IMR-90 (cell line): ENCODE measurements at regions not wholly inside any gene's neighbourhood (a gene's known extent, or its start where the extent isn't known, plus 50 kb on each side); places are given as distances from the start of the nearest gene placed in this dataset.

Experiments used
- ATAC-seq: fragments of 200-7000 bp; cut with Tn5 transposase; 2 replicates; pipeline ENCODE4 v1.9.1; 2020; ENCODE audit warnings: low read depth, mild to moderate bottlenecking, moderate library complexity
- BruUV-seq: library from RNA; stranded (reverse); fragments of 400-500 nt; replicated peaks from 2 replicates; lab custom pipeline; 2021; lab: Mats Ljungman, UMichigan
- CTCF ChIA-PET: fragments of 300-600 bp; formaldehyde crosslinking; extraction: SDS; loops from one replicate; lab custom pipeline; 2021; ENCODE audit warnings: antibody characterized with exemption; lab: Yijun Ruan, JAX
- POLR2A ChIA-PET: fragments of 300-600 bp; sonication (Branson Sonifier 250); formaldehyde crosslinking; loops from one replicate; lab custom pipeline; 2022; ENCODE audit warnings: antibody characterized with exemption; ENCODE audit not compliant: unreplicated experiment; lab: Charles Lee
- DNase-seq: peaks from one replicate; pipeline ENCODE4 v3.0.0; 2013
- H2AFZ ChIP-seq: replicated peaks from 2 replicates; pipeline ENCODE3; 2013; ENCODE audit warnings: low read length, mild to moderate bottlenecking; ENCODE audit not compliant: poor library complexity
- H2AK5ac ChIP-seq: 2 replicates; pipeline ENCODE4 v1.6.1; 2013; ENCODE audit warnings: low read depth, low read length, inconsistent platforms
- H2AK9ac ChIP-seq: replicated peaks from 2 replicates; pipeline ENCODE3; 2013; ENCODE audit warnings: mild to moderate bottlenecking, low read depth, low read length, moderate library complexity; ENCODE audit not compliant: poor library complexity
- H2BK120ac ChIP-seq: 2 replicates; pipeline ENCODE4 v1.6.1; 2013; ENCODE audit warnings: low read depth, low read length, inconsistent platforms
- H2BK15ac ChIP-seq: 3 replicates; pipeline ENCODE4 v1.6.1; 2013; ENCODE audit warnings: low read depth, low read length, inconsistent platforms
- H2BK20ac ChIP-seq: 2 replicates; pipeline ENCODE4 v1.6.1; 2013; ENCODE audit warnings: low read depth, mild to moderate bottlenecking, inconsistent platforms, low read length, moderate library complexity
- H2BK5ac ChIP-seq: 2 replicates; pipeline ENCODE4 v1.6.1; 2013; ENCODE audit warnings: mild to moderate bottlenecking, low read depth, low read length, inconsistent platforms; ENCODE audit not compliant: poor library complexity, severe bottlenecking
- H3K14ac ChIP-seq: replicated peaks from 2 replicates; pipeline ENCODE4 v1.6.1; 2013; ENCODE audit warnings: low read depth, low read length, inconsistent platforms
- H3K18ac ChIP-seq: 2 replicates; pipeline ENCODE4 v1.6.1; 2013; ENCODE audit warnings: low read depth, low read length, control low read depth
- H3K23ac ChIP-seq: 2 replicates; pipeline ENCODE4 v1.6.1; 2013; ENCODE audit warnings: low read depth, low read length, inconsistent platforms
- H3K27ac ChIP-seq: 2 replicates; pipeline ENCODE4 v1.5.1; 2013; ENCODE audit warnings: mild to moderate bottlenecking, control low read depth, low read length; ENCODE audit not compliant: insufficient read depth
- H3K27me3 ChIP-seq: 2 replicates; pipeline ENCODE4 v1.6.1; 2013; ENCODE audit warnings: low read length; ENCODE audit not compliant: control insufficient read depth, insufficient read depth
- H3K36me3 ChIP-seq: 2 replicates; pipeline ENCODE4 v1.6.1; 2013; ENCODE audit warnings: low read length, mixed read lengths; ENCODE audit not compliant: control insufficient read depth, insufficient read depth
- H3K4ac ChIP-seq: 2 replicates; pipeline ENCODE4 v1.6.1; 2013; ENCODE audit warnings: low read depth, low read length, inconsistent platforms
- H3K4me1 ChIP-seq: 2 replicates; pipeline ENCODE4 v1.6.1; 2013; ENCODE audit warnings: low read length, mixed read lengths; ENCODE audit not compliant: control insufficient read depth, insufficient read depth
- H3K4me2 ChIP-seq: 2 replicates; pipeline ENCODE4 v1.6.1; 2013; ENCODE audit warnings: low read depth, mild to moderate bottlenecking, control low read depth, low read length, moderate library complexity
- H3K4me3 ChIP-seq: 2 replicates; pipeline ENCODE4 v1.5.1; 2013; ENCODE audit warnings: low read depth, mild to moderate bottlenecking, control low read depth, low read length, moderate library complexity; ENCODE audit not compliant: insufficient read depth
- H3K56ac ChIP-seq: 2 replicates; pipeline ENCODE4 v1.6.1; 2013; ENCODE audit warnings: low read length, inconsistent platforms; ENCODE audit not compliant: insufficient read depth; ENCODE audit errors: extremely low read depth
- H3K79me1 ChIP-seq, 2 experiments: 2 replicates each; pipeline ENCODE4 v1.6.1; 2013; ENCODE audit warnings: low read length in 2 of 2, inconsistent platforms in 1 of 2, low read depth in 1 of 2
- H3K9ac ChIP-seq: 2 replicates; pipeline ENCODE4 v1.6.1; 2013; ENCODE audit warnings: low read depth, low read length, control low read depth
- H3K9me1 ChIP-seq: 2 replicates; pipeline ENCODE4 v1.6.1; 2013; ENCODE audit warnings: low read length, inconsistent platforms; ENCODE audit not compliant: insufficient read depth
- H3K9me3 ChIP-seq: 2 replicates; pipeline ENCODE4 v1.6.1; 2013; ENCODE audit warnings: low read length; ENCODE audit not compliant: control insufficient read depth, insufficient read depth
- H4K20me1 ChIP-seq: 2 replicates; pipeline ENCODE4 v1.6.1; 2013; ENCODE audit warnings: low read length, inconsistent platforms; ENCODE audit not compliant: insufficient read depth
- H4K5ac ChIP-seq: 2 replicates; pipeline ENCODE4 v1.6.1; 2013; ENCODE audit warnings: mild to moderate bottlenecking, low read depth, low read length, control low read depth
- H4K8ac ChIP-seq, 2 experiments: 2 replicates each; pipeline ENCODE4 v1.6.1; 2013; ENCODE audit warnings: low read depth in 2 of 2, low read length in 2 of 2, control low read depth in 1 of 2, inconsistent platforms in 1 of 2
- H4K91ac ChIP-seq: 2 replicates; pipeline ENCODE4 v1.6.1; 2013; ENCODE audit warnings: low read depth, low read length, inconsistent platforms; ENCODE audit not compliant: insufficient read depth
- BHLHE40 ChIP-seq: fragments of 150-350 bp; IDR thresholded peaks from 2 replicates; pipeline ENCODE4 v1.6.1; 2016; ENCODE audit warnings: mild to moderate bottlenecking, low read depth, low read length
- CEBPB ChIP-seq: IDR thresholded peaks from 2 replicates; pipeline ENCODE4 v1.6.1; 2012; ENCODE audit warnings: low read depth, low read length, improper control_type of control experiment
- CHD1 ChIP-seq: IDR thresholded peaks from 2 replicates; pipeline ENCODE4 v1.6.1; 2012; ENCODE audit warnings: low read depth, low read length, improper control_type of control experiment
- FOS ChIP-seq: fragments of 150-350 bp; IDR thresholded peaks from 2 replicates; pipeline ENCODE4 v1.6.1; 2016; ENCODE audit warnings: low read depth, low read length
- MAFK ChIP-seq: IDR thresholded peaks from 2 replicates; pipeline ENCODE4 v1.6.1; 2012; ENCODE audit warnings: low read depth, low read length, improper control_type of control experiment
- MAZ ChIP-seq: IDR thresholded peaks from 2 replicates; pipeline ENCODE4 v1.6.1; 2012; ENCODE audit warnings: low read depth, mild to moderate bottlenecking, low read length, improper control_type of control experiment, moderate library complexity, borderline replicate concordance
- MXI1 ChIP-seq: IDR thresholded peaks from 2 replicates; pipeline ENCODE4 v1.6.1; 2012; ENCODE audit warnings: low read depth, mild to moderate bottlenecking, low read length, moderate library complexity, borderline replicate concordance
- NFE2L2 ChIP-seq: fragments of 150-350 bp; IDR thresholded peaks from 2 replicates; pipeline ENCODE4 v1.6.1; 2016; ENCODE audit warnings: low read depth, mild to moderate bottlenecking, low read length
- POLR2A ChIP-seq: IDR thresholded peaks from 2 replicates; pipeline ENCODE4 v1.6.1; 2012; ENCODE audit warnings: mild to moderate bottlenecking, low read depth, low read length
- RAD21 ChIP-seq: IDR thresholded peaks from 2 replicates; pipeline ENCODE4 v1.6.1; 2012; ENCODE audit warnings: low read length, improper control_type of control experiment
- RCOR1 ChIP-seq: IDR thresholded peaks from 2 replicates; pipeline ENCODE4 v1.6.1; 2012; ENCODE audit warnings: mild to moderate bottlenecking, low read length, improper control_type of control experiment; ENCODE audit not compliant: insufficient replicate concordance
- RFX5 ChIP-seq: IDR thresholded peaks from 2 replicates; pipeline ENCODE4 v1.8.0; 2012; ENCODE audit warnings: low read depth, mild to moderate bottlenecking, low read length, moderate library complexity
- SMC3 ChIP-seq: fragments of 150-350 bp; IDR thresholded peaks from 2 replicates; pipeline ENCODE4 v1.6.1; 2016; ENCODE audit warnings: low read depth, mild to moderate bottlenecking, antibody characterized with exemption, low read length, moderate library complexity
- WGBS, 2 experiments: methylation state at CpG; one replicate each; pipeline versions ENCODE4 v1.1.5 to v1.1.7; 2013; ENCODE audit warnings: missing lambda C conversion rate in 2 of 2; ENCODE audit not compliant: insufficient read length in 1 of 2; ENCODE audit errors: extremely low coverage in 2 of 2; 5-methylcytosine and 5-hydroxymethylcytosine counted together
- dilution Hi-C: fragments of 300-500 bp; cut with HindIII; formaldehyde crosslinking; loops from one replicate; pipeline ENCODE4 v1.14.3; 2018; ENCODE audit warnings: low sequenced_read_pairs; ENCODE audit not compliant: unreplicated experiment
- in situ Hi-C: fragments of 300-500 bp; cut with MboI; formaldehyde crosslinking; loops from 3 replicates; pipeline ENCODE4 v1.14.3; 2019; ENCODE audit warnings: low sequenced_read_pairs, inconsistent platforms, mixed read lengths
- intact Hi-C: fragments of 100-400 bp; cut with micrococcal nuclease; formaldehyde crosslinking; loops from 2 replicates; pipeline ENCODE4 v1.10.0; 2022
- TF ChIP-seq, protein P1 (sequence below): fragments of 150-350 bp; IDR thresholded peaks from 2 replicates; pipeline ENCODE4 v1.6.1; 2017; ENCODE audit warnings: mild to moderate bottlenecking, antibody characterized with exemption, low read length, low read depth
- TF ChIP-seq, protein P2 (sequence below): fragments of 150-350 bp; IDR thresholded peaks from 2 replicates; pipeline ENCODE4 v1.6.1; 2016; ENCODE audit warnings: low read depth, mild to moderate bottlenecking, low read length, moderate library complexity, borderline replicate concordance
- TF ChIP-seq, protein P3 (sequence below): conservative IDR thresholded peaks from 2 replicates; pipeline ENCODE4 v1.5.1; 2012; ENCODE audit warnings: mild to moderate bottlenecking, low read depth, low read length, improper control_type of control experiment

DNA sequence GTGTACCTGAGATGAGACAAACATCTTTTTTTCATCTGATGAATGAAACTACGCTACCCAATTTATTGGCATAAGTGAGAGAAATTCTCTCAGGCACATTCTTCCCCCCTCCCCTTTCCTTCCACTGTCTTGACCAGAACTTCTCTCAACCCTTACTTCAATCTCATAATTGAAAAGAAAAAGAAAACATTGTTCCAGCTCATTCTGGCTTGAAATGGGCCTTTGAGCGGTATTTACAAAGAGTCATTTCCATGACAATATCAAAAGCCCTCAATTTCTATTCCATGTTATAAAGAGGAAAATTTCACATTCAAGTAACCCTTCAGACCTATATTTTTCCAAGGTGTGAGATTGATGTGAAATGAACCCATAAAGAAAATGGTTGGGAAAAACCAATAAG, 145.9 kb downstream of the PCSK1 start:
- POLR2A ChIA-PET: no interaction called here
- Histone ChIP-seq H3K4me1 (peaks cover 12% of the 10 kb centered on the region), H3K79me1 (no peaks in the 10 kb centered on the region), H2AFZ (no peak overlapping the region), H3K23ac (no peak overlapping the region), H3K4ac (no peak overlapping the region), H2BK20ac (no peak overlapping the region), H3K14ac (no peak overlapping the region), H3K27ac (no peak overlapping the region), H3K4me2 (no peak overlapping the region), H4K5ac (no peak overlapping the region; the same call in 1 of the 2 replicates), H3K9me1 (no peaks in the 10 kb centered on the region), H3K36me3 (no peaks in the 10 kb centered on the region), H3K18ac (no peak overlapping the region; the same call in 1 of the 2 replicates), H3K4me3 (no peak overlapping the region), H4K8ac (no peak overlapping the region), H3K27me3 (no peaks in the 10 kb centered on the region), H3K9ac (no peak overlapping the region), H2BK120ac (peak overlapping the region; percentile 25; the same call in 1 of the 2 replicates), H4K20me1 (no peaks in the 10 kb centered on the region), H3K56ac (no peak overlapping the region), H2BK5ac (no peak overlapping the region), H2BK15ac (no peak overlapping the region), H2AK5ac (no peak overlapping the region), H3K9me3 (no peaks in the 10 kb centered on the region), H2AK9ac (no peak overlapping the region), H4K91ac (no peak overlapping the region)
- CTCF ChIA-PET: no interaction called here
- ATAC-seq (no peak), DNase-seq (no peak)
- WGBS, 2 experiments: no CpG with 5 or more reads among the region's 2 CpGs
- in situ Hi-C loops: no loop called here
- no peak for TF ChIP-seq MXI1
- no peak for TF ChIP-seq SMC3
- no peak for TF ChIP-seq NFE2L2
- TF ChIP-seq CHD1: no peak
- TF ChIP-seq, protein P1, sequence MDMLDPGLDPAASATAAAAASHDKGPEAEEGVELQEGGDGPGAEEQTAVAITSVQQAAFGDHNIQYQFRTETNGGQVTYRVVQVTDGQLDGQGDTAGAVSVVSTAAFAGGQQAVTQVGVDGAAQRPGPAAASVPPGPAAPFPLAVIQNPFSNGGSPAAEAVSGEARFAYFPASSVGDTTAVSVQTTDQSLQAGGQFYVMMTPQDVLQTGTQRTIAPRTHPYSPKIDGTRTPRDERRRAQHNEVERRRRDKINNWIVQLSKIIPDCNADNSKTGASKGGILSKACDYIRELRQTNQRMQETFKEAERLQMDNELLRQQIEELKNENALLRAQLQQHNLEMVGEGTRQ: no peak
- no peak for TF ChIP-seq MAZ
- no peak for TF ChIP-seq POLR2A
- TF ChIP-seq, protein P2, sequence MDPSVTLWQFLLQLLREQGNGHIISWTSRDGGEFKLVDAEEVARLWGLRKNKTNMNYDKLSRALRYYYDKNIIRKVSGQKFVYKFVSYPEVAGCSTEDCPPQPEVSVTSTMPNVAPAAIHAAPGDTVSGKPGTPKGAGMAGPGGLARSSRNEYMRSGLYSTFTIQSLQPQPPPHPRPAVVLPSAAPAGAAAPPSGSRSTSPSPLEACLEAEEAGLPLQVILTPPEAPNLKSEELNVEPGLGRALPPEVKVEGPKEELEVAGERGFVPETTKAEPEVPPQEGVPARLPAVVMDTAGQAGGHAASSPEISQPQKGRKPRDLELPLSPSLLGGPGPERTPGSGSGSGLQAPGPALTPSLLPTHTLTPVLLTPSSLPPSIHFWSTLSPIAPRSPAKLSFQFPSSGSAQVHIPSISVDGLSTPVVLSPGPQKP: no peak
- no peak for TF ChIP-seq FOS
- TF ChIP-seq RAD21: no peak
- TF ChIP-seq MAFK: no peak
- TF ChIP-seq CEBPB: no peak
- TF ChIP-seq RCOR1: no peak
- TF ChIP-seq, protein P3, sequence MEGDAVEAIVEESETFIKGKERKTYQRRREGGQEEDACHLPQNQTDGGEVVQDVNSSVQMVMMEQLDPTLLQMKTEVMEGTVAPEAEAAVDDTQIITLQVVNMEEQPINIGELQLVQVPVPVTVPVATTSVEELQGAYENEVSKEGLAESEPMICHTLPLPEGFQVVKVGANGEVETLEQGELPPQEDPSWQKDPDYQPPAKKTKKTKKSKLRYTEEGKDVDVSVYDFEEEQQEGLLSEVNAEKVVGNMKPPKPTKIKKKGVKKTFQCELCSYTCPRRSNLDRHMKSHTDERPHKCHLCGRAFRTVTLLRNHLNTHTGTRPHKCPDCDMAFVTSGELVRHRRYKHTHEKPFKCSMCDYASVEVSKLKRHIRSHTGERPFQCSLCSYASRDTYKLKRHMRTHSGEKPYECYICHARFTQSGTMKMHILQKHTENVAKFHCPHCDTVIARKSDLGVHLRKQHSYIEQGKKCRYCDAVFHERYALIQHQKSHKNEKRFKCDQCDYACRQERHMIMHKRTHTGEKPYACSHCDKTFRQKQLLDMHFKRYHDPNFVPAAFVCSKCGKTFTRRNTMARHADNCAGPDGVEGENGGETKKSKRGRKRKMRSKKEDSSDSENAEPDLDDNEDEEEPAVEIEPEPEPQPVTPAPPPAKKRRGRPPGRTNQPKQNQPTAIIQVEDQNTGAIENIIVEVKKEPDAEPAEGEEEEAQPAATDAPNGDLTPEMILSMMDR: no peak
- TF ChIP-seq BHLHE40: no peak
- no peak for TF ChIP-seq RFX5
- dilution Hi-C loops: no loop called here
- BruUV-seq: no TSS peak
- intact Hi-C loops: no loop called here
